SK-N-SH treated with all-trans-retinoic acid at 6 μM for 48 hours (cell line): ENCODE measurements at regions not wholly inside any gene's neighbourhood (a gene's known extent, or its start where the extent isn't known, plus 50 kb on each side); places are given as distances from the start of the nearest gene placed in this dataset.

Source experiments
- ATAC-seq: fragments of 200-7000 bp; cut with Tn5 transposase; 3 replicates; pipeline ENCODE4 v1.9.1; 2020; ENCODE audit warnings: mild to moderate bottlenecking, moderate library complexity
- ARNTL ChIP-seq: fragments of 450-650 bp; formaldehyde crosslinking; IDR thresholded peaks from 2 replicates; pipeline ENCODE4 v1.5.0; 2020; ENCODE audit warnings: low read depth, mild to moderate bottlenecking, moderate library complexity, borderline replicate concordance
- BACH2 ChIP-seq: fragments of 250-450 bp; sonication (Bioruptor Pico); IDR thresholded peaks from 2 replicates; pipeline ENCODE4 v1.9.0; 2021; ENCODE audit warnings: mild to moderate bottlenecking, borderline replicate concordance
- CSDC2 ChIP-seq: fragments of 250-450 bp; sonication (Bioruptor Pico); IDR thresholded peaks from 2 replicates; pipeline ENCODE4 v1.5.0; 2020; ENCODE audit warnings: mild to moderate bottlenecking, moderate library complexity
- ESRRG ChIP-seq: fragments of 250-450 bp; sonication (Bioruptor Pico); IDR thresholded peaks from 2 replicates; pipeline ENCODE4 v1.6.1; 2021; ENCODE audit warnings: mild to moderate bottlenecking
- GLIS3 ChIP-seq: fragments of 250-450 bp; sonication (Bioruptor Pico); IDR thresholded peaks from 2 replicates; pipeline ENCODE4 v1.5.0; 2020; ENCODE audit warnings: mild to moderate bottlenecking, moderate library complexity
- ISL1 ChIP-seq: fragments of 250-450 bp; sonication (Bioruptor Pico); IDR thresholded peaks from 2 replicates; pipeline ENCODE4 v2.1.2; 2022; ENCODE audit warnings: mild to moderate bottlenecking, moderate library complexity
- OSR1 ChIP-seq: fragments of 250-450 bp; sonication (Bioruptor Pico); IDR thresholded peaks from 2 replicates; pipeline ENCODE4 v1.8.0; 2022; ENCODE audit warnings: moderate library complexity, mild to moderate bottlenecking, inconsistent platforms
- PPARA ChIP-seq: fragments of 250-450 bp; sonication (Bioruptor Pico); IDR thresholded peaks from 2 replicates; pipeline ENCODE4 v1.5.0; 2020; ENCODE audit warnings: mild to moderate bottlenecking, borderline replicate concordance
- SNAI2 ChIP-seq: fragments of 250-450 bp; sonication (Bioruptor Pico); IDR thresholded peaks from 2 replicates; pipeline ENCODE4 v1.5.0; 2020; ENCODE audit warnings: mild to moderate bottlenecking, moderate library complexity
- TCF4 ChIP-seq: fragments of 250-450 bp; sonication (Bioruptor Pico); IDR thresholded peaks from 2 replicates; pipeline ENCODE4 v1.8.0; 2021; ENCODE audit warnings: mild to moderate bottlenecking, moderate library complexity, borderline replicate concordance
- TOX ChIP-seq: fragments of 250-450 bp; sonication (Bioruptor Pico); IDR thresholded peaks from 2 replicates; pipeline ENCODE4 v1.8.0; 2021; ENCODE audit warnings: mild to moderate bottlenecking, moderate library complexity, borderline replicate concordance
- ZC3H10 ChIP-seq: fragments of 250-450 bp; sonication (Bioruptor Pico); IDR thresholded peaks from 2 replicates; pipeline ENCODE4 v1.5.1; 2021; ENCODE audit warnings: mild to moderate bottlenecking, moderate library complexity
- ZFP3 ChIP-seq: fragments of 250-450 bp; sonication (Bioruptor Pico); IDR thresholded peaks from 2 replicates; pipeline ENCODE4 v1.5.0; 2020; ENCODE audit warnings: mild to moderate bottlenecking, moderate library complexity
- ZFP30 ChIP-seq: fragments of 450-650 bp; formaldehyde crosslinking; IDR thresholded peaks from 2 replicates; pipeline ENCODE4 v1.5.0; 2022; ENCODE audit warnings: mild to moderate bottlenecking, moderate library complexity
- ZNF565 ChIP-seq: fragments of 450-650 bp; formaldehyde crosslinking; conservative IDR thresholded peaks from 2 replicates; pipeline ENCODE4 v1.5.0; 2020; ENCODE audit warnings: low read depth, mild to moderate bottlenecking, moderate library complexity
- ZNF70 ChIP-seq: fragments of 450-650 bp; formaldehyde crosslinking; IDR thresholded peaks from 2 replicates; pipeline ENCODE4 v1.5.0; 2020; ENCODE audit warnings: mild to moderate bottlenecking, moderate library complexity
- ZNF8 ChIP-seq: fragments of 450-650 bp; formaldehyde crosslinking; IDR thresholded peaks from 2 replicates; pipeline ENCODE4 v1.5.0; 2020; ENCODE audit warnings: mild to moderate bottlenecking, moderate library complexity
- TF ChIP-seq, protein P1 (sequence below): fragments of 250-450 bp; sonication (Bioruptor Pico); IDR thresholded peaks from 2 replicates; pipeline ENCODE4 v1.5.1; 2021; ENCODE audit warnings: mild to moderate bottlenecking, moderate library complexity
- TF ChIP-seq, protein P2 (sequence below): fragments of 250-450 bp; sonication (Bioruptor Pico); IDR thresholded peaks from 2 replicates; pipeline ENCODE4 v1.8.0; 2021; ENCODE audit warnings: low read depth, mild to moderate bottlenecking, moderate library complexity, borderline replicate concordance
- TF ChIP-seq, protein P3 (sequence below): fragments of 250-450 bp; sonication (Bioruptor Pico); IDR thresholded peaks from 2 replicates; pipeline ENCODE4 v1.8.0; 2020; ENCODE audit warnings: mild to moderate bottlenecking, moderate library complexity, borderline replicate concordance
- TF ChIP-seq, protein P4 (sequence below): fragments of 250-450 bp; sonication (Bioruptor Pico); IDR thresholded peaks from 2 replicates; pipeline ENCODE4 v1.5.1; 2020; ENCODE audit warnings: low read depth, mild to moderate bottlenecking, moderate library complexity

DNA sequence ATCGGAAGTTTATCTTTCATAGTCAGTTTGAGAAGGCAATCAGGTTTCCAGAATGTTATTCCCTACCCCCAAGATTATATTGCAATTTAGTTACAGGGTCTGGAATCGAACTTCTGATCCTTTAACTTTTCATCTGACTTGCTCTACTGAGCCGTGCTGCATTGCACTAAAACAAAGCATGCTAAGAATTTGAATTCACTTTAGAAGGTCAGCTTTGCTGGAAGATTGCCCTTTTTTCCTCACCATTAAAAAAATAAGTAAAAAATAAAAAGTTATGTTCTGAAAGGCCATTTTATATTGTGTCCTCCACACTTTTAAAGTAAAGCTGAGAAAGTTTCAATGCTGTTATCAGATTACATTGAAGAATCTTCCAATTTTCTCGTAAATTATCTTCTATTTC lies 388.8 kb upstream of the PHF14 start:
- ATAC-seq = no peak
- TF ChIP-seq ZNF8 (CRISPR knock-in tag) = no peak
- no peak for TF ChIP-seq ARNTL (CRISPR knock-in tag)
- TF ChIP-seq CSDC2 (CRISPR knock-in tag) = no peak

DNA sequence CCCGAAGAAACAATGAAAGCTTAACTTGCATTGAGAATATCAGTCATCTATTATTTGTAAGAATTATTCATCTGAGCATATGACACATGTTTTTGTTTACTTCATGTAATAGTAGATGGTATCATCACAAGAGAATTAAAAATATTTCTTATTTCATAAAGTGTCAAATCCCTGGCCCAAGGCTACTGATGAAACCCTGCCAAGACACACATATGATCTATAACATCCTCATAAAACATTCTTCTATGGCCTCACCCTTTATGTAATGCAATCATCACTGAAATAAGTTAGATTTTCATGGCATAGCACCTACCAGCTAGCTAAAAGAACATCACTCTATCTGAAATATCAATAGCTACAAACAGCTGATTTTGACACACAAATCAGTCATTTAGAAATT lies 385.6 kb upstream of the PHF14 start:
- ATAC-seq = no peak
- TF ChIP-seq BACH2 (CRISPR knock-in tag) (no peak), ESRRG (CRISPR knock-in tag) (no peak), OSR1 (CRISPR knock-in tag) (no peak), ZFP3 (CRISPR knock-in tag) (no peak), TOX (CRISPR knock-in tag) (no peak), ZFP30 (CRISPR knock-in tag) (no peak), ZC3H10 (CRISPR knock-in tag) (no peak), GLIS3 (CRISPR knock-in tag) (no peak), ZNF70 (CRISPR knock-in tag) (no peak), PPARA (CRISPR knock-in tag) (no peak), ISL1 (no peak), TCF4 (CRISPR knock-in tag) (no peak)
- TF ChIP-seq, protein P1, sequence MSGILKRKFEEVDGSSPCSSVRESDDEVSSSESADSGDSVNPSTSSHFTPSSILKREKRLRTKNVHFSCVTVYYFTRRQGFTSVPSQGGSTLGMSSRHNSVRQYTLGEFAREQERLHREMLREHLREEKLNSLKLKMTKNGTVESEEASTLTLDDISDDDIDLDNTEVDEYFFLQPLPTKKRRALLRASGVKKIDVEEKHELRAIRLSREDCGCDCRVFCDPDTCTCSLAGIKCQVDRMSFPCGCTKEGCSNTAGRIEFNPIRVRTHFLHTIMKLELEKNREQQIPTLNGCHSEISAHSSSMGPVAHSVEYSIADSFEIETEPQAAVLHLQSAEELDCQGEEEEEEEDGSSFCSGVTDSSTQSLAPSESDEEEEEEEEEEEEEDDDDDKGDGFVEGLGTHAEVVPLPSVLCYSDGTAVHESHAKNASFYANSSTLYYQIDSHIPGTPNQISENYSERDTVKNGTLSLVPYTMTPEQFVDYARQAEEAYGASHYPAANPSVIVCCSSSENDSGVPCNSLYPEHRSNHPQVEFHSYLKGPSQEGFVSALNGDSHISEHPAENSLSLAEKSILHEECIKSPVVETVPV (CRISPR knock-in tag) = no peak
- TF ChIP-seq, protein P2, sequence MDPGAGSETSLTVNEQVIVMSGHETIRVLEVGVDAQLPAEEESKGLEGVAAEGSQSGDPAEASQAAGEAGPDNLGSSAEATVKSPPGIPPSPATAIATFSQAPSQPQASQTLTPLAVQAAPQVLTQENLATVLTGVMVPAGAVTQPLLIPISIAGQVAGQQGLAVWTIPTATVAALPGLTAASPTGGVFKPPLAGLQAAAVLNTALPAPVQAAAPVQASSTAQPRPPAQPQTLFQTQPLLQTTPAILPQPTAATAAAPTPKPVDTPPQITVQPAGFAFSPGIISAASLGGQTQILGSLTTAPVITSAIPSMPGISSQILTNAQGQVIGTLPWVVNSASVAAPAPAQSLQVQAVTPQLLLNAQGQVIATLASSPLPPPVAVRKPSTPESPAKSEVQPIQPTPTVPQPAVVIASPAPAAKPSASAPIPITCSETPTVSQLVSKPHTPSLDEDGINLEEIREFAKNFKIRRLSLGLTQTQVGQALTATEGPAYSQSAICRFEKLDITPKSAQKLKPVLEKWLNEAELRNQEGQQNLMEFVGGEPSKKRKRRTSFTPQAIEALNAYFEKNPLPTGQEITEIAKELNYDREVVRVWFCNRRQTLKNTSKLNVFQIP (CRISPR knock-in tag) = no peak

DNA sequence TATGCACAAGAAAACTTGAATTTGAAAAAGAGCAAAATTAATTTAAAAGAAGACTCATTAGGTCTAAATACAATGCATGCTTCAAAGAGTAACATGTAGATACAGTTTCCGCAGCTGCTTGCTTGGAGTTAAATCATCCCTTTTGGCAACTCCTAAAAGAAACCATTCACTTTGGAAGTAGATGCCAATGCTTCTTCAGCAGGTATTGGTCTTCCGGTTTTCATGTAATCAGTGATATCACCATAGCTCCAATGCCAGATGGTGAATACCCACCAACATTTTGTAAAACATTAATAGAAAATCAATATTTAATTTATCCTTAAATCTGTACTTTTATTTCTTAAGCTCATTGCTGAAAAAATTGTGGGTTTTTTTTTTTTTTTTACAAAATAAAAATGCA lies 381.1 kb upstream of the PHF14 start:
- ATAC-seq = no peak
- no peak for TF ChIP-seq TOX (CRISPR knock-in tag)
- no peak for TF ChIP-seq ARNTL (CRISPR knock-in tag)
- TF ChIP-seq, protein P3, sequence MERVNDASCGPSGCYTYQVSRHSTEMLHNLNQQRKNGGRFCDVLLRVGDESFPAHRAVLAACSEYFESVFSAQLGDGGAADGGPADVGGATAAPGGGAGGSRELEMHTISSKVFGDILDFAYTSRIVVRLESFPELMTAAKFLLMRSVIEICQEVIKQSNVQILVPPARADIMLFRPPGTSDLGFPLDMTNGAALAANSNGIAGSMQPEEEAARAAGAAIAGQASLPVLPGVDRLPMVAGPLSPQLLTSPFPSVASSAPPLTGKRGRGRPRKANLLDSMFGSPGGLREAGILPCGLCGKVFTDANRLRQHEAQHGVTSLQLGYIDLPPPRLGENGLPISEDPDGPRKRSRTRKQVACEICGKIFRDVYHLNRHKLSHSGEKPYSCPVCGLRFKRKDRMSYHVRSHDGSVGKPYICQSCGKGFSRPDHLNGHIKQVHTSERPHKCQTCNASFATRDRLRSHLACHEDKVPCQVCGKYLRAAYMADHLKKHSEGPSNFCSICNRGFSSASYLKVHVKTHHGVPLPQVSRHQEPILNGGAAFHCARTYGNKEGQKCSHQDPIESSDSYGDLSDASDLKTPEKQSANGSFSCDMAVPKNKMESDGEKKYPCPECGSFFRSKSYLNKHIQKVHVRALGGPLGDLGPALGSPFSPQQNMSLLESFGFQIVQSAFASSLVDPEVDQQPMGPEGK (CRISPR knock-in tag) = no peak
- TF ChIP-seq ZFP30 (CRISPR knock-in tag) = no peak
- TF ChIP-seq BACH2 (CRISPR knock-in tag) = no peak
- no peak for TF ChIP-seq ZNF70 (CRISPR knock-in tag)
- TF ChIP-seq ZFP3 (CRISPR knock-in tag) = no peak
- TF ChIP-seq TCF4 (CRISPR knock-in tag) = no peak
- TF ChIP-seq ZNF565 = no peak
- TF ChIP-seq, protein P2 (CRISPR knock-in tag) = no peak
- TF ChIP-seq SNAI2 = no peak
- no peak for TF ChIP-seq GLIS3 (CRISPR knock-in tag)
- TF ChIP-seq, protein P4, sequence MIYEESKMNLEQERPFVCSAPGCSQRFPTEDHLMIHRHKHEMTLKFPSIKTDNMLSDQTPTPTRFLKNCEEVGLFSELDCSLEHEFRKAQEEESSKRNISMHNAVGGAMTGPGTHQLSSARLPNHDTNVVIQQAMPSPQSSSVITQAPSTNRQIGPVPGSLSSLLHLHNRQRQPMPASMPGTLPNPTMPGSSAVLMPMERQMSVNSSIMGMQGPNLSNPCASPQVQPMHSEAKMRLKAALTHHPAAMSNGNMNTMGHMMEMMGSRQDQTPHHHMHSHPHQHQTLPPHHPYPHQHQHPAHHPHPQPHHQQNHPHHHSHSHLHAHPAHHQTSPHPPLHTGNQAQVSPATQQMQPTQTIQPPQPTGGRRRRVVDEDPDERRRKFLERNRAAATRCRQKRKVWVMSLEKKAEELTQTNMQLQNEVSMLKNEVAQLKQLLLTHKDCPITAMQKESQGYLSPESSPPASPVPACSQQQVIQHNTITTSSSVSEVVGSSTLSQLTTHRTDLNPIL (CRISPR knock-in tag) = no peak
- no peak for TF ChIP-seq ISL1
- no peak for TF ChIP-seq ESRRG (CRISPR knock-in tag)
- no peak for TF ChIP-seq CSDC2 (CRISPR knock-in tag)

DNA sequence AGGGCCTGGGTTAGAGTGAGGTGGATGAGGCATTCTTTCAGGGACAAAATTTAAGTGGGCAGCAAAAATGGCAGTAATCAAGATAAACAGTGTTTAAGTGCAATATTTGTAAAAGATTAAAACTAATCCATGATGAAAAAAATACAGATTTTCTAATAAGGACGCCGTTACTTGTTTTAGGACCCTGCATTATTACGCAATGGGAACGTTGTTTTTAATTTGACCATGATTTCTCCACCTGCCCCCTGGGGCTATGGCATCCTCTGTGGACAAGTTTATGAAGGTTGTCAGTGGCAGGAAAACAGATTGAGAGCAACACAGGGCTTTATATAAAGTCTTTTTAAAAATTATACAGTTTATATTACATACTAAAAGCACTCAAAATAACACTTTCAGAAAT lies 380.6 kb upstream of the PHF14 start:
- TF ChIP-seq SNAI2 (no peak), ZNF8 (CRISPR knock-in tag) (no peak), ZC3H10 (CRISPR knock-in tag) (no peak), ZFP30 (CRISPR knock-in tag) (no peak), ISL1 (no peak), CSDC2 (CRISPR knock-in tag) (no peak), PPARA (CRISPR knock-in tag) (no peak)
- no peak for ATAC-seq
